HG03460 (cell line): ENCODE measurements at regions not wholly inside any gene's neighbourhood (a gene's known extent, or its start where the extent isn't known, plus 50 kb on each side); places are given as distances from the start of the nearest gene placed in this dataset.

Source experiments
- ATAC-seq: cut with Tn5 transposase; IDR thresholded peaks from one replicate; pipeline ENCODE4 v1.9.1; 2021; ENCODE audit not compliant: unreplicated experiment

GRCh38 chr10:83153714-83154113 lies 985.6 kb upstream of the GHITM start:
- no peak for ATAC-seq

- ATAC-seq, result no peak
Observed at GRCh38 chr10:83164156-83164555, 975.2 kb upstream of the GHITM start.

- ATAC-seq, result no peak
Observed at GRCh38 chr10:83165265-83165664, 974.0 kb upstream of the GHITM start.

GRCh38 chr10:83166344-83166743 lies 973.0 kb upstream of the GHITM start:
- ATAC-seq, result no peak

- ATAC-seq, result no peak
Observed at GRCh38 chr10:83167081-83167480, 972.2 kb upstream of the GHITM start.

- ATAC-seq, result no peak
Observed at GRCh38 chr10:83176901-83177300, 962.4 kb upstream of the GHITM start.

- ATAC-seq, result no peak
Observed at GRCh38 chr10:83178526-83178925, 960.8 kb upstream of the GHITM start.

- no peak for ATAC-seq
Observed at GRCh38 chr10:83179371-83179770, 959.9 kb upstream of the GHITM start.

GRCh38 chr10:83182076-83182475 lies 957.2 kb upstream of the GHITM start:
- ATAC-seq, result no peak

GRCh38 chr10:83184641-83185040 lies 954.7 kb upstream of the GHITM start:
- ATAC-seq, result no peak

- no peak for ATAC-seq
Observed at GRCh38 chr10:83190614-83191013, 948.7 kb upstream of the GHITM start.

- no peak for ATAC-seq
Observed at GRCh38 chr10:83193026-83193425, 946.3 kb upstream of the GHITM start.

GRCh38 chr10:83195021-83195420 lies 944.3 kb upstream of the GHITM start:
- ATAC-seq, result no peak

- no peak for ATAC-seq
Observed at GRCh38 chr10:83199374-83199773, 939.9 kb upstream of the GHITM start.

- ATAC-seq, result no peak
Observed at GRCh38 chr10:83205861-83206260, 933.4 kb upstream of the GHITM start.

GRCh38 chr10:83212632-83213334 lies 926.5 kb upstream of the GHITM start:
- no peak for ATAC-seq

- ATAC-seq, result no peak
Observed at GRCh38 chr10:83214136-83214535, 925.2 kb upstream of the GHITM start.

- no peak for ATAC-seq
Observed at GRCh38 chr10:83218205-83218604, 921.1 kb upstream of the GHITM start.

- no peak for ATAC-seq
Observed at GRCh38 chr10:83222300-83222699, 917.0 kb upstream of the GHITM start.

GRCh38 chr10:83222832-83223742 lies 916.2 kb upstream of the GHITM start:
- no peak for ATAC-seq

- ATAC-seq, result no peak
Observed at GRCh38 chr10:83225781-83226180, 913.5 kb upstream of the GHITM start.

- ATAC-seq, result no peak
Observed at GRCh38 chr10:83229991-83230390, 909.3 kb upstream of the GHITM start.
